Stimulated activated naive CD8-positive, alpha-beta T cell treated with anti-CD3 and anti-CD28 coated beads, Interleukin-15, Interleukin-2, amounts not matched to agents 100 ng/mL and 50 ng/mL, for 24 hours (primary cell): ENCODE measurements at regions not wholly inside any gene's neighbourhood (a gene's known extent, or its start where the extent isn't known, plus 50 kb on each side); places are given as distances from the start of the nearest gene placed in this dataset.

ENCODE experiments used
- H3K27ac Mint-ChIP-seq: one replicate; pipeline ENCODE4 v1.8.0; 2021; ENCODE audit warnings: mild to moderate bottlenecking, mixed read lengths
- H3K27me3 Mint-ChIP-seq: one replicate; pipeline ENCODE4 v1.8.0; 2021; ENCODE audit warnings: mixed read lengths
- H3K36me3 Mint-ChIP-seq: one replicate; pipeline ENCODE4 v1.8.0; 2021; ENCODE audit warnings: low read depth, mixed read lengths
- H3K4me1 Mint-ChIP-seq: one replicate; pipeline ENCODE4 v1.8.0; 2021; ENCODE audit warnings: low read depth, mixed read lengths
- H3K4me3 Mint-ChIP-seq: one replicate; pipeline ENCODE4 v1.8.0; 2021; ENCODE audit warnings: mild to moderate bottlenecking, mixed read lengths
- H3K9me3 Mint-ChIP-seq: one replicate; pipeline ENCODE4 v1.8.0; 2021; ENCODE audit warnings: mixed read lengths

DNA sequence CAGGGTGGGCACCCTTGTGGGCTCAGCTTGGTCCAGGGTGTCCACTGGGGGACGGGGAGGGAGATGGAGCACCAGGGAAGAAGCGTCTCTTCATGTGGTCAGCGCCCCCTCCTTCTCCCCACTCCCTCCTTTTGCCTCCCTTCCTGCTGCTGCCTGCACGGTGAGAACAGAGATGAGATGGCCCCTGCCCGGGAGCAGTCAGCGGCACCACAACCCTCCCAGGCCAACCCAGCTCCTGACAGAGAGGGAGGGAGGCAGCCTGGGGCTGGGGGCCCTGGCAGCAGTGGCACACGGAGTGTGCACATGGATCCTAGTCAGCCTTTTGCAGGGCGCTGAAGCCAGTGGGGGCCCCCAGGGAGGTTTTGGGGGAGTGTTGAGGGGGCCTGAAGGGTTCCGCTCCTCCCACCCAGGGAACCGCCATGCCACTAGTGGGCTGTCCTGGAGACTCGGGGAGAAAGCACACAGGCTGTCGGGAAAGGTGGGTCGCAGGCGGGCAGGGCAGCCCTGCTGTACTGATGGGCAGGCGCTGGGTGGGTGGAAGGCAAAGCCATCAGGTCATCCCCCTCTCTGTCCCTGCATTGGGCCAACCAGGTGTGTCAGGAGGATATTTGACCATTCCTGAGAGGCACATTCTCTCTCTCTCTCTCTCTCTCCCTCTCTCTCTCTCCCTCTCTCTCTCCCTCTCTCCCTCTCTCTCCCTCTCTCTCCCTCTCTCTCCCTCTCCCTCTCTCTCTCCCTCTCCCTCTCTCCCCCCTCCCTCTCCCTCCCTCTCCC lies 94.3 kb upstream of the BHLHE23 start:
- H3K27me3 Mint-ChIP-seq, result no peaks in the 10 kb centered on the region
- peaks cover 6% of the 10 kb centered on the region for H3K4me1 Mint-ChIP-seq
- peak overlapping the region; percentile 83 for H3K4me3 Mint-ChIP-seq
- H3K9me3 Mint-ChIP-seq, result no peaks in the 10 kb centered on the region
- no peak overlapping the region for H3K27ac Mint-ChIP-seq
- H3K36me3 Mint-ChIP-seq, result no peaks in the 10 kb centered on the region

DNA sequence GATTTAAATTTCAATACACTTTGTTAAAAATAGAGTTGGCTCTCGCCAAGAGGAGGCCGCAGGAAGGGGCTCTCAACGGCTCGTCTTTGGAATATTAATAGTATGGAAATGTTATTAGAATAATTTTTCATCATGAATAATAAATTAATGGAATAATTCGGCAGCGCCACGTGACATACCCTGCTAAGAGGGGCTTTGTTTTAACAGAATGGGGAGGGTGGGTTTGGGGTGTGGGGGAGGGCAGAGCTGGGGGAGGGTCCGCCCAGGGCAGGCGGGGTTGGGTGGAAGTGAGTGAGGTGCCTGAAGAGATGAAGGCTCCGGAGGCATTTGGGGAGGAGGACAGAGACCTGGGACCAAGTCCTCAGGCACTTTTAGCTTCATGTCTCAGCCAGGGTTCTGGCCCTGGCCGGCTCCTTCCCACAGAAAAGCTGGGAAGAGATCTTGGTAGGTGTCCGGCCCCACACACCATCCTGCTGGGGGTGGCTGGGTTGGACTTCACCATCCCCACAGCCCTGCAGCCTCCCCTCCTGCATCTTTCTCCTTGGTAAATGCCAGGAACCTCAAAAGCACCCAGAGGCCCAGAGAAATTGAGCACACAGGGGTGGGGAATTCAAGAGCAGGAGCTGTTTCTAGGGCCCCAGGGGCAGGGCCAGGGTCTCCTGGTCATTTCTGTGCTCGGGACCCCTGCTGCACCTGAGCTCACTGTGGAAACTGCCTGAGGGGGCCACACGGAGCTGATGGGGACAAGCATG lies 93.6 kb upstream of the BHLHE23 start:
- Mint-ChIP-seq H3K4me3 (no peak overlapping the region), H3K4me1 (peaks cover 6% of the 10 kb centered on the region), H3K27me3 (peaks cover 2% of the 10 kb centered on the region), H3K36me3 (no peaks in the 10 kb centered on the region), H3K9me3 (no peaks in the 10 kb centered on the region), H3K27ac (no peak overlapping the region)

DNA sequence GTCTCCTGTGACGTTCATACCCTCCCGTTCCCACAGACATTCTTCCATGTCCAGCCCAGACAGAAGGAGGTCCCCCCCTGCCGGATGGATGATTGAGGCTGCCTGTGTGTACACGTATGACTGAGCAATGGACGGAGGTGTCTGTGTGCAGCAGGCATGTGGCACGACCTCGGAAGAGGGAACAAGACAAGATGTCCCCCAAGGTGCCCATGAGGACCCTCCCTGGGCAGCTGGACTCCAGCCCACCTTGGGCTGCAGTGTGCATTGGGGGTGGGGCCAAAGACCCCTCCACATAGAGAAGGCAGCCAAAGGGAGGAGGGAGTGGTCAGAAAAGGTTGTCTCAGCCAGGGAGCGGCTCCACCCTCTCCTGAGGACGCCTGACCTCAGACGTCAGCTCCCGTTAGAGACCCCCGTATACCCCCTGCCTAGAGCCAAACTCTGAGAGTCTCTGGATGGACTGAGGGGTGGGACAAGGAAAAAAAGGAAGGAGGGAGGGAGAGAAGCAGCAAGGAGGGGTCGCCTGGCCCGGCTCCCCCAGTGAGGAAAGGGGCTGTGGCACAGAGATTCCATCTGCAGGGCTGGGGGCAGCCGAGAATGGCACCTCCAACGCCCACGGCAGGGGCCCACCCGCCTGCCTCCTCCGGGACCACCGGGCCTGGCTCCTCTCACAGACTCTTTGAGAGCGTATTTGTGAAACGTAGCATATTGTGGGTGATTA lies 92.9 kb upstream of the BHLHE23 start:
- Mint-ChIP-seq H3K4me1 (peaks cover 6% of the 10 kb centered on the region), H3K27me3 (peaks cover 6% of the 10 kb centered on the region), H3K4me3 (no peak overlapping the region), H3K36me3 (no peaks in the 10 kb centered on the region), H3K9me3 (no peaks in the 10 kb centered on the region), H3K27ac (no peak overlapping the region)

DNA sequence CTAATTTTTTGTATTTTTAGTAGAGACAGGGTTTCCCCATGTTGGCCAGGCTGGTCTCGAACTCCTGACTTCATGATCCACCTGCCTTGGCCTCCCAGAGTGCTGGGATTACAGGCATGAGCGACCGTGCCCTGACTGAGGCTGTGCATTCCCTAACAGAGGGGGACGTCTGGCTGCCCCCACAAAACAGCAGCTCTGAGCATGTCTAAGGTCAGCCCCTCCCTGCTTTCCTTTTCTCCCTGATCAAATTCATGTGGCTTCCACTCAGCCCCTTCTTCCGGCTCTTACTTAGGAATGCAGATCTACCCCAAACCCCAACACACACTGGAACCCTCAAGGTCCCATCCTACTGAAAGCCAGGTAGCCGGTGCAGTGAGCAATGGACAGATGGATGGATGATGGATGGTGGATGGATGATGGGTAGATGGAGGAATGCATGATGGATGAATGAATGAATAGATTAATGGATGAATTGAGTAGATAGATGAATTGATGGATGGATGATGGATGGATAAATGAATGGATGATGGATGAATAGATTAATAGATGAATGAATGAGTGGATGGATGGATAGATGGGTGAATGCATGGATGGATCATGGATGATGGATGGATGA lies 91.5 kb upstream of the BHLHE23 start:
- Mint-ChIP-seq H3K27ac (no peak overlapping the region), H3K4me1 (peaks cover 6% of the 10 kb centered on the region), H3K27me3 (peaks cover 8% of the 10 kb centered on the region), H3K9me3 (no peaks in the 10 kb centered on the region), H3K4me3 (no peak overlapping the region), H3K36me3 (no peaks in the 10 kb centered on the region)

DNA sequence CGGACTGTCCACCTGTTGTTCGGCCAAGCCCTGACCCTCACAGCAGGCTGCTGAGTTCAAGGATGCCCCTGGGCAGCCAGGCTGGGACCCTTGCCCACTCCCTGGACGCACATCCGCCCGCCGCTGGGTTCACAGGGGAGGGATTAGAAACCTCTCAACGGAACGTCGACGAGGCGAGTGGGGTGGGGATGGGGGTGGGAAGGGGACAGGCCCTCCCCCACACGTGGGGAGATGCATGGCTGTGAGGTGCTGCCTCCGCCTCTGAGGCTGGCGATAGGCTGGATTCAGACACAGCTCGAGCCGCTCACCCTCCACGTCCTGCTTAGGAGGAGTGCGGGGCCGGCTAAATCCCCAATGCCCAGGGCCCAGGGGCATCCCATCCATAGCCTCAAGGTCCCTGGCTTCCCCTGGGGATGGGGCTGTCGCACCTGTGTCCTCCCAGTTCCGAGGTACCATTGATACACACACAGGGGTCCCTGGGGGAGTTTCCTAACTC lies 90.6 kb upstream of the BHLHE23 start:
- peaks cover 6% of the 10 kb centered on the region for H3K4me1 Mint-ChIP-seq
- H3K4me3 Mint-ChIP-seq, result no peak overlapping the region
- no peaks in the 10 kb centered on the region for H3K9me3 Mint-ChIP-seq
- H3K27ac Mint-ChIP-seq, result no peak overlapping the region
- peaks cover 8% of the 10 kb centered on the region for H3K27me3 Mint-ChIP-seq
- H3K36me3 Mint-ChIP-seq, result no peaks in the 10 kb centered on the region

DNA sequence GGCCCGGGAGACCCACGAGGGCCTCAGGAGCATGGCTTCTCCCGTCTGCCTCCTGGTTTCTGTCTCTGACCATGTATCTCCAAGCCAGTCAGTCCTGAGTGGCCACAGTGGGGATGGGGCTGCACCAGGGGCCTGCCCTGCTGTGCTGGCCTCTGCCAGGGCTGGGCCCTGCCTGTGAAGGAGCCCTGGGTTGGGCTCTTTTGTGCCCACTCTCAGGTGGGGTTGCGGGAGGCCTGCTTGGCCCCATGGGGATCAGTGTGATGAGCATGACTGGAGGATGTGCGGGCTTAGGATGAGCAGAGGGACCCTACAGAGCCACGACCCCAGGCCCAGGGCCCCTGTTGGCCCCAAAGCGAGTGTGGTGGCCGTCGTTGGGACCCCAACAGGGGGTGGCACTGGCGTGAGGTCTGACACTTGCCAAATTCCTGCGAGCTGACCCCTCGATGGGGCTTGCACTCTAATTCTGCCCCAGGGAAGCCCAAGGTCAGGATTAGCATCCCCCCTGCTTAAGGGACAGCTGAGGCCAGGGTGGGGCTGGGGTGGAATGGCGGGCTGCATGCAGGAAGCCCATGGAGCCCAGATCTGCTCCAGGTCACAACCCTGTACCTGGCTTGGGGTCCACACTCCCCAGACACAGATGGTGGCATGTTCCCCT lies 90.0 kb upstream of the BHLHE23 start:
- Mint-ChIP-seq H3K27me3 (peaks cover 8% of the 10 kb centered on the region), H3K27ac (no peak overlapping the region), H3K36me3 (no peaks in the 10 kb centered on the region), H3K4me3 (no peak overlapping the region), H3K4me1 (peaks cover 3% of the 10 kb centered on the region), H3K9me3 (no peaks in the 10 kb centered on the region)

DNA sequence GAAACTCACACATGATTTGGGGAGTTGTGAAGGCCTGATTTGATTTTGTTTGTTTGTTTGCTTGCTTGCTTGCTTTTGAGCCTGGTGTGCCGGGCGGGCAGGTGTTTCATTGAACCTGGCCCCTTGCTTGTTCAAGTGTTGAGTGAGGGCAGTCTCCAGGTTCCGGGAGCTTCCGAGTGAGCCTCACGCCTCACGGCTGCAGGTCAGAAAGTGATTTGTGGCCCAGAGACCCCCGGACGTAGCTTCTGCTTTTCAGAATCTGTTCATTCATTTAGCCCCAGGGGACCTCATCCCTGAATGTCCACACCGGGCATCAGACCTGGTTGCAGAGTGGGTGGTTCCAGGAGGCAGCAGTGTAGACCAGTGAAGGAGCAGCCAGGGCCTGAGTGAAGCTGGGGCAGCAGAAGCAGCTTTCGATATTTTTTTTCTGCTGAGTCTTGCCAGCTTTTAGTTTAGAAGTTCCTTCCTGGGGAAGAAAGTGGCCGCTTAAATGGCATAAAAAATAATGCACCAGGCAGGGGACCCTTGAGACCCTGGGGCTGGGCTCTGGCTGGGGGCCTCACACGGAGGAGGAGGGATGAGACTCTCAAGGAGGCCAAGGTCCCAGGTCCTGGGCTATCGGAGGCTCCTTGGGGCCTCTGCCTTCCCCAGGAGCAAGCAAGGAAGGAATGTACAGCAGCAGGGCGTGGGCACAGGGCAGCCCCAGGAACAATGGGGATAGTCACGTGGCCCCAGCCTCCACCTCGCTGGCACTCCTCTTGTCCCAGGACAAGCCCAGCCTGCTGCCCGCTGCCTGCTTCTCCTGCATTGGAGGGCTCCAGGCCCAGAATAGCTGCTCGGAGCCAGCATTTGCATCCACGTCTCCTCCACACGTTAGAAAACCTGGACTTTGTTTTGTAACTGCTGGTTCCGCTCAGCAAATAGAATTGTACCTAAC lies 89.2 kb upstream of the BHLHE23 start:
- Mint-ChIP-seq H3K4me1 (no peaks in the 10 kb centered on the region), H3K27ac (no peak overlapping the region), H3K4me3 (no peak overlapping the region), H3K9me3 (no peaks in the 10 kb centered on the region), H3K36me3 (no peaks in the 10 kb centered on the region), H3K27me3 (peaks cover 8% of the 10 kb centered on the region)

DNA sequence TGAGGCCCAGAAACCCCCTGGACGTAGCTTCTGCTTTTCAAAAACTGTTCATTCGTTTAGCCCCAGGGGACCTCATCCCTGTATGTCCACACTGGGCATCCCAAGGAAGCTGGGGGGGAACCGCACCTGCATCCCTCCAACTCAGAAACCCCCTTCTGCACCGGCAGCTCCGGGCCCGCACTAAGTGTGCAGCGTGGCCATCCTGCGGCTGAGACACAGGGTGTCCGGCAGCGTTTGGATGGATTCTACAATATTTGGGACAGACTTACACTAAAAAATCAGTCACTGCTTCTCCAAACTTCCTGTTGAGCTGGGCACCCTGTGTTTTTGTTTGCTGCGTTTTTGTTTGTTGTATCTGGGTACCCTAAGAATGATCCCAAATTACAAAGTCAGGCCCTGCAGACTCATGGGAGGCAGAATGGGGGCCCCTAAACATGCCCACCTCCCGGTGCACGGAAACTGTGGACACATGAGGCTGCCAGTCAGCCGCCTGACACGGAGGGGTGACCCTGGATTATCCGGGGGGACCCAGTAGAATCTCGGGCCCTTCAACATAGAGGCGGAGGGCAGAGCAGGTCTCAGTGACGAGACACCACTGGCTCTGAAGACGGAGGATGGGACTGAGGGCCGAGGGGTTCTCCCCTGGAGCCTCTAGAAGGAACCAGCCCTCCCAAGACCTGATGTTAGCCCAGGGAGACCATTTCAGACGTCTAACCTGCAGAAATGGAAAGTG lies 88.2 kb upstream of the BHLHE23 start:
- no peak overlapping the region for H3K27ac Mint-ChIP-seq
- H3K4me3 Mint-ChIP-seq, result no peak overlapping the region

DNA sequence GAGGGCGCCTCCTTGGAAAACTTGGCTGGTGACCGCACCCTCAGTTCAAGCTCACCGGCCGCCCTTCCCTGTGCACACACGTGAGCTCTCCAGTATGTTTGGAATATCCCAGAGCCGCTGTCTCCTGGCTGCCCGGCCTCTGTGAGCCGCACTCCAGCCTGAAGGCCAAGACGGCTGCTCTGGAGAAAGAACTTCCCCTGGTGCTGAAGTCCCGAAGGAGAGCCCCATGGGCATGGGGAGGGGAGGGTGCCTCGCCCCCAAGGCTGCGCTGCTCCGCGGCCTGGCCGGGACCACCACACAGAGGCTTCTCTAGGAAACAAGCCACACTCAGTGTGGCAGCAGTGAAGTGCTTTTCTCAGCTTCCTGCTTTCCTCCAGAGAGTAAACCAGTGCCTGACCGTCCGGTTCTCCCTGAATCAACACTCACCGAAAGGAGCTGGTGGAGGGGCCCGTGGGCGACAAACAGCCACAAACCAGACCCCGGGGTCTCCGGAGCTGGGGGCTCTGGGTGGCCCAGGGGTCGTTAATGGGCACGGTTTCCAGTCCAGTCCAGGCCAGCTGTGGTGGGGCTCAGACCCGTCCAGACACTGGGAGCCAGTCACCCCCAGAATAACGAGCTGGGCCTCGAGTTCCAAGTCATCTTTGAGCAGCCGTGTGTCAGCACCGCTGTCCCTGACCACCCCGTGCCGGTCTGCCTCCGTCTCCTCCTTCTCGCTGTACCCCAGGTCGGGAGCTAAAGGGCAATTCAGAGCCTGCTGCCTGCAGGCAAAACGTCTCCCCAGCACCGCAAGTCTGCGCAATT lies 87.4 kb upstream of the BHLHE23 start:
- Mint-ChIP-seq H3K27ac (no peak overlapping the region), H3K27me3 (peaks cover 8% of the 10 kb centered on the region), H3K4me3 (no peak overlapping the region), H3K4me1 (no peaks in the 10 kb centered on the region), H3K36me3 (no peaks in the 10 kb centered on the region), H3K9me3 (no peaks in the 10 kb centered on the region)

More for the DNA sequence above, 88.2 kb upstream of the BHLHE23 start:
- H3K36me3 Mint-ChIP-seq, result no peaks in the 10 kb centered on the region
- H3K9me3 Mint-ChIP-seq, result no peaks in the 10 kb centered on the region
- peaks cover 8% of the 10 kb centered on the region for H3K27me3 Mint-ChIP-seq
- H3K4me1 Mint-ChIP-seq, result no peaks in the 10 kb centered on the region

DNA sequence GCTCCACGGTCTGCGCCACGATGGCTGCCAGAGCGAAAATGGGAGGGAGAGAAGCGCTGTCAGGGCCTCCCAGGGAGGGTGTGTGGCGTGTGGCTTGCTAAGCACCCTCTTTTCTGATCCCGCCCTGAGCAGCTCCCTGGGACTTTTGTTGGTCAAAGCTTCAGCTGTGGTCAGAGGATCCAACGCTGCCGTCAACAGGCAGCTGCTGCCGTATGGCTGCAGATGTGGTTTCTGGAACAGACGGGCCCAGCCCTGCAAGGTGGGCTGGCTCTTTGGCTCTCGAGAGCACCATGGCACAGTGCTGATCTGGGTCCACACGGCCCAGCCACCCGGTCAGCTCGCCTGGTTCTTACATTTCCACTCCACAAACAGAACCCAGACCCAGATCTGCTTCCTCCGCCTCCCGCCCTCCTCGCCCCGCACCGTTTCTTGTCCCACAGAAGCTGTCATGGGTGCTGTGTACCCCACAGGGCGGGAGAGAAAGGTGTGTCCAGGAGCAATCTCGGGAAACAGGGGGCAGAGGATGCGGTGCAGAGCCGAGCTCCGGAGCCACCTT lies 86.0 kb upstream of the BHLHE23 start:
- no peak overlapping the region for H3K4me3 Mint-ChIP-seq
- no peak overlapping the region for H3K27ac Mint-ChIP-seq
- H3K27me3 Mint-ChIP-seq, result peaks cover 8% of the 10 kb centered on the region
- no peaks in the 10 kb centered on the region for H3K9me3 Mint-ChIP-seq
- H3K4me1 Mint-ChIP-seq, result no peaks in the 10 kb centered on the region
- no peaks in the 10 kb centered on the region for H3K36me3 Mint-ChIP-seq

DNA sequence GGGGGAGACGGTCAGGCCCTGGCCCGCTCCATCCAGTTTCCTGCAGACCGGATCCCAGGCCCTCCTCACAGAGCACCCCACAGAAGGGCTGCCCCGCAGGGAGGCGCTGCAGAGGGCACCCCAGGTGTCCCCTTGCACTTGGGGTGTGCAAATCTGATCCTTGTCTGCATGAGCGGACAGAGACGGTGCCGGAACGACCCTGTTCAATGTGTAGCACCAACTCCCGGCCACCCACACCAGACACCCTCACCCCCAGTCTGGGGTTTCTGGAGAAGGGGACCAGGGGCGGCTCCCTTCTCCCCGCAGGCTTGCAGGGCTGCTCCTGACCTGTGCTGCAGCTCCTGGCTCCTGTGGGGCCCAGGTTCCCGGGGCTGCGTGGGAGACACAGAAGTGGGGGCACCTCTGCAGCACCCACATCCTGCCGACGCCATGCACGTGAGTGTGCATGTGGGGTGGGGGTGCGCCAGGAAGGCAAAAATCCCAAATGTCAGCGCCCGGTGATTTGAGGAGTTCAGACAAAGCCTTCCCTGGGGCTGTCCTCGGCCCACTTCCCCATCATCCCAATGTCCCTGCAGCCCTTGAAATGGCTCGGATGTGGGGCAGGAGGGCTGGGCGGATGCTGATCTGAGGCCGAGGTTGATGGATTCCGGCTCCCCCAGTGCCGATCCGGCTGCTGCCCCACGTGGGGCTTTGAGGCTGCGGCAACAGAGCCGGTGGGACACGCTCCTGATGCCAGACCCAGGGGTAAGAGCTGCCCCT lies 85.3 kb upstream of the BHLHE23 start:
- no peak overlapping the region for H3K27ac Mint-ChIP-seq
- no peaks in the 10 kb centered on the region for H3K36me3 Mint-ChIP-seq
- no peaks in the 10 kb centered on the region for H3K4me1 Mint-ChIP-seq
- H3K4me3 Mint-ChIP-seq, result no peak overlapping the region
- H3K27me3 Mint-ChIP-seq, result peaks cover 8% of the 10 kb centered on the region
- no peaks in the 10 kb centered on the region for H3K9me3 Mint-ChIP-seq
